GM12865 (cell line): ENCODE measurements at regions not wholly inside any gene's neighbourhood (a gene's known extent, or its start where the extent isn't known, plus 50 kb on each side); places are given as distances from the start of the nearest gene placed in this dataset.

Experiments used
- DNase-seq: peaks from one replicate; pipeline ENCODE4 v3.0.0; 2010; ENCODE audit warnings: low read depth
- H3K4me3 ChIP-seq: 2 replicates; pipeline ENCODE4 v1.5.1; 2011; ENCODE audit warnings: mild to moderate bottlenecking, low read depth, low read length, control low read depth
- CTCF ChIP-seq: IDR thresholded peaks from 2 replicates; pipeline ENCODE4 v1.5.1; 2011; ENCODE audit warnings: low read length, control low read depth, low read depth, inconsistent platforms; ENCODE audit not compliant: insufficient read depth; ENCODE audit errors: missing control alignments

GRCh38 chr17:77479372-77480198 lies 338.8 kb downstream of the SEC14L1 start:
- no peak overlapping the region for H3K4me3 ChIP-seq
- no peak for TF ChIP-seq CTCF
- no peak for DNase-seq

GRCh38 chr17:77480199-77480508 lies 339.4 kb downstream of the SEC14L1 start:
- no peak for TF ChIP-seq CTCF
- H3K4me3 ChIP-seq: no peak overlapping the region
- DNase-seq: no peak

DNA sequence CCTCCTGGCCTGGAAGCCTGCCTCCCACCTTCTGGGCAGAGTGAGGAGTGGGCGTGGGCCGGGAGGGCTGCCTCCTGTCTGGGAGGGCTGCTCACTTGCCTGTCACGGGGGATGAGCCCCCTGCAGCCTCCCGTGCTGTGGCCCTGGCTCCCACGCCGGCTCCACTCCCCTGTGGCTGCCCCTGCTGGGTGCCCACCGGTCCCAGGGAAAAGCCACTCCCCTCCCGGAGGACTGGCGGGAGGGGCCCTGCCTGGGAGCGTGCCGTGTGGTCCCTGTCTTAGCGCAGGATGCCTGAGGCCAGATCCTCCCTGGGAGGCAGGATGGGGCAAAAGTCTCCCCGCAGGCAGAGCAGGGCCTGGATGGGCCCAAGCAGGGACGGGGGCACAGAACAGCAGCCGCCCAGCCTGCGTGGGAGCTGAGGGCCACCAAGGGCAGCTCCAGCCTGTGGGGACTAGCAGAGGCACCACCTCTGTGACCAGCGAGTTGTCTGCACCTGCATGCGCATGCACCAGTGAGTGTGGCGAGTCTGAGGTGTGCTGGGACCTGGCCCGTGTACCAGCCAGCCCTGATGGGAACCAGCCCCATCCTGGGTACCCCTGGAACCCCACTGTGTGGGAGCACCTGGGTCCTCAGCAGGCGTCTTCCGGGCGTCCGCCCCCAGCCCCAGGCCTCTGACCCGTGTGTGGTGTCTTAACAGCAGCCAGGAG lies 339.9 kb downstream of the SEC14L1 start:
- no peak overlapping the region for H3K4me3 ChIP-seq
- TF ChIP-seq CTCF: no peak
- no peak for DNase-seq

GRCh38 chr17:77481476-77482374 lies 341.0 kb downstream of the SEC14L1 start:
- H3K4me3 ChIP-seq: no peak overlapping the region
- no peak for TF ChIP-seq CTCF
- DNase-seq: no peak

DNA sequence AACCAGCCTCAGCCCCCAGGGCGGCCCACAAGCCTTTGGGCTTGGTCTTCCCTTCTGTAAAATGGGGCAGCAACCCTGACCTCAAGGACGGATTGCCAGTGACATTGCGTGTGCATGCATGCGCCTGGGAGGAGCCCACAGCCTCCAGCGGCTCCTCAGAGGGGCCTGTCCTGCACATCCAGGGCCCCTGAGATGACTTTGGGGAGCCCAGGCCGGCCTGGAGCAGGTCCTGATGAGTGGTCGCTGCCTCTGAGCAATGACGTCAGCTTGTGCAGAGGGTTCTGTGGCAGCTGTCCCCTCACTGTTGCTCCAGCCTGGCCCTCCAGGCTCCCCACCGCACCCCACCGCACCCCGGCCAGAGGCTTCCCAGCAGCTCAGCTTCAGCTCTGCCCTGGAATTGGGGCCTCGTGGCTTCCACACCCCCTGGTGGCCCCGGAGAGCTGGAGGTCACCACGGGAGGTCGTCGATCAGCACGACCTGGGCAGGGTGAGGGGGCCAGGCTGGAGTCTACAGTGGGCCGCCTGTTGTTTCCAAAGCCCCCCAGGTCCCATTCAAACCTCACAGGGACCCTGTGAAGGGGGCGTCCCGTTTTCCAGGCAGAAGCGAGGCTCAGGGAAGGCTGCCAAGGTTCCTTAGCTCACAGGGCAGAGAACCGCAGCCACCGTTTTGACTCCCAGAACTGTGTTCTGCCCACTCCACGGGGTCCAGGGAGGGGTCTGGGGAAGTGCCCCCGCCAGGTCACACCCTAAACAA lies 341.8 kb downstream of the SEC14L1 start:
- TF ChIP-seq CTCF: no peak
- DNase-seq: no peak

DNA sequence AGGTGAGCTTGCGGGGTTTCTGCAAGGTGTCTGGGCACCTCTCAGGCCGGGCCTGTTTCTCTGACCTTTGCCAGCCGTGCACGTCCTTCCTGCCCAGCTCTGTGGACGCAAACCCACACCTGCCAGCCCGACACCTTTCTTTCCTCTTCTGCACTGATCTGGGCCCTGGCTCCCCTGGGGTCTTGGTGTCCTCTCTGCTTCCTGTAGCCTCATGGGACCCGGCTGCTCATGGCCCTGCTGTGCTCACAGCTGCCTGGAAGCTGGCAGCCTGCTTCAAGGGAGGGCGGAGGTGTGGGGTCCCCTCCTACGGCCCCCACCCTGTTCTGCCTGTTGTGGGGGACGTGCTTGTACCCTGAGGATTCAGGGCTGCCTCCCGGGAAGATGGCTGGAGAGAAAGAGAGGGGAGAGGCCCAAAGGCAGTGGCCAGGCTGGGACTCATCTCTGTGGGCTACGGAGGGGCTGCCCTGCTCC lies 342.4 kb downstream of the SEC14L1 start:
- no peak overlapping the region for H3K4me3 ChIP-seq
- no peak for DNase-seq
- no peak for TF ChIP-seq CTCF

More for the DNA sequence above, 341.8 kb downstream of the SEC14L1 start:
- H3K4me3 ChIP-seq: no peak overlapping the region
